Chondrocyte (in vitro differentiated cells): ENCODE measurements at regions not wholly inside any gene's neighbourhood (a gene's known extent, or its start where the extent isn't known, plus 50 kb on each side); places are given as distances from the start of the nearest gene placed in this dataset.
"Not testable (repeated sequence)": the region's sequence is repeated elsewhere in the genome, so short reads cannot be mapped to it uniquely, and the experiment has no call there.

ENCODE experiments used
- DNase-seq: peaks from one replicate; pipeline ENCODE4 v3.0.0; 2021; ENCODE audit warnings: mixed read lengths, low spot score
- H3K27ac Mint-ChIP-seq: one replicate; pipeline ENCODE4 v1.8.0; 2021; ENCODE audit warnings: mild to moderate bottlenecking, moderate library complexity, mixed read lengths; ENCODE audit not compliant: unreplicated experiment
- H3K27me3 Mint-ChIP-seq: 2 replicates; pipeline ENCODE4 v1.8.0; 2021; ENCODE audit warnings: low read depth, mixed read lengths
- H3K36me3 Mint-ChIP-seq: 2 replicates; pipeline ENCODE4 v1.8.0; 2021; ENCODE audit warnings: low read depth, mixed read lengths
- H3K4me1 Mint-ChIP-seq: 2 replicates; pipeline ENCODE4 v1.8.0; 2021; ENCODE audit warnings: low read depth, mild to moderate bottlenecking, mixed read lengths
- H3K4me3 Mint-ChIP-seq: one replicate; pipeline ENCODE4 v1.8.0; 2021; ENCODE audit warnings: mild to moderate bottlenecking, moderate library complexity, mixed read lengths; ENCODE audit not compliant: unreplicated experiment
- H3K9me3 Mint-ChIP-seq: 2 replicates; pipeline ENCODE4 v1.8.0; 2021; ENCODE audit warnings: low read depth, mixed read lengths
- CTCF ChIP-seq: fragments of 200-600 bp; sonication (generic); IDR thresholded peaks from 2 replicates; pipeline ENCODE4 v1.5.0; 2021; ENCODE audit warnings: antibody characterized with exemption, mild to moderate bottlenecking, moderate library complexity

GRCh38 chr7:136399385-136399784 lies 422.2 kb upstream of the MTPN start:
- Mint-ChIP-seq H3K36me3 (no peaks in the 10 kb centered on the region), H3K4me3 (no peak overlapping the region), H3K9me3 (no peaks in the 10 kb centered on the region), H3K4me1 (no peaks in the 10 kb centered on the region), H3K27ac (no peak overlapping the region), H3K27me3 (peaks cover 4% of the 10 kb centered on the region)
- DNase-seq = no peak
- TF ChIP-seq CTCF = no peak

GRCh38 chr7:136392856-136393255 lies 415.7 kb upstream of the MTPN start:
- no peak overlapping the region for H3K4me3 Mint-ChIP-seq
- peaks cover 4% of the 10 kb centered on the region for H3K27me3 Mint-ChIP-seq
- DNase-seq = no peak
- no peaks in the 10 kb centered on the region for H3K9me3 Mint-ChIP-seq
- TF ChIP-seq CTCF = no peak
- H3K27ac Mint-ChIP-seq = no peak overlapping the region
- no peaks in the 10 kb centered on the region for H3K4me1 Mint-ChIP-seq
- H3K36me3 Mint-ChIP-seq = no peaks in the 10 kb centered on the region

- Mint-ChIP-seq H3K36me3 (no peaks in the 10 kb centered on the region), H3K4me3 (no peak overlapping the region), H3K27me3 (peaks cover 2% of the 10 kb centered on the region), H3K27ac (no peak overlapping the region), H3K4me1 (no peaks in the 10 kb centered on the region), H3K9me3 (no peaks in the 10 kb centered on the region)
- no peak for DNase-seq
- no peak for TF ChIP-seq CTCF
Observed at GRCh38 chr7:136391371-136391770, 414.2 kb upstream of the MTPN start.

- Mint-ChIP-seq H3K27ac (no peak overlapping the region), H3K27me3 (peaks cover 2% of the 10 kb centered on the region), H3K9me3 (no peaks in the 10 kb centered on the region), H3K4me1 (no peaks in the 10 kb centered on the region), H3K36me3 (no peaks in the 10 kb centered on the region), H3K4me3 (no peak overlapping the region)
- DNase-seq = no peak
- no peak for TF ChIP-seq CTCF
Observed at GRCh38 chr7:136389933-136390332, 412.8 kb upstream of the MTPN start.

GRCh38 chr7:136386876-136387275 lies 409.7 kb upstream of the MTPN start:
- Mint-ChIP-seq H3K36me3 (no peaks in the 10 kb centered on the region), H3K27ac (no peak overlapping the region), H3K27me3 (peaks cover 4% of the 10 kb centered on the region), H3K9me3 (no peaks in the 10 kb centered on the region), H3K4me3 (no peak overlapping the region), H3K4me1 (no peaks in the 10 kb centered on the region)
- no peak for TF ChIP-seq CTCF
- no peak for DNase-seq

- DNase-seq, H3K4me3 Mint-ChIP-seq, H3K9me3 Mint-ChIP-seq, H3K27ac Mint-ChIP-seq, H3K36me3 Mint-ChIP-seq, H3K27me3 Mint-ChIP-seq, H3K4me1 Mint-ChIP-seq: not testable (repeated sequence)
Observed at GRCh38 chr7:136371409-136371808, 394.2 kb upstream of the MTPN start.
